IMR-90 (cell line): ENCODE measurements at regions not wholly inside any gene's neighbourhood (a gene's known extent, or its start where the extent isn't known, plus 50 kb on each side); places are given as distances from the start of the nearest gene placed in this dataset.

Experiments used
- MAFK ChIP-seq: IDR thresholded peaks from 2 replicates; pipeline ENCODE4 v1.6.1; 2012; ENCODE audit warnings: low read depth, low read length, improper control_type of control experiment
- NFE2L2 ChIP-seq: fragments of 150-350 bp; IDR thresholded peaks from 2 replicates; pipeline ENCODE4 v1.6.1; 2016; ENCODE audit warnings: low read depth, mild to moderate bottlenecking, low read length
- POLR2A ChIP-seq: IDR thresholded peaks from 2 replicates; pipeline ENCODE4 v1.6.1; 2012; ENCODE audit warnings: mild to moderate bottlenecking, low read depth, low read length
- RAD21 ChIP-seq: IDR thresholded peaks from 2 replicates; pipeline ENCODE4 v1.6.1; 2012; ENCODE audit warnings: low read length, improper control_type of control experiment
- RCOR1 ChIP-seq: IDR thresholded peaks from 2 replicates; pipeline ENCODE4 v1.6.1; 2012; ENCODE audit warnings: mild to moderate bottlenecking, low read length, improper control_type of control experiment; ENCODE audit not compliant: insufficient replicate concordance
- TF ChIP-seq, protein P1 (sequence below): conservative IDR thresholded peaks from 2 replicates; pipeline ENCODE4 v1.5.1; 2012; ENCODE audit warnings: mild to moderate bottlenecking, low read depth, low read length, improper control_type of control experiment
- TF ChIP-seq, protein P2 (sequence below): fragments of 150-350 bp; IDR thresholded peaks from 2 replicates; pipeline ENCODE4 v1.6.1; 2017; ENCODE audit warnings: mild to moderate bottlenecking, antibody characterized with exemption, low read length, low read depth
- TF ChIP-seq, protein P3 (sequence below): fragments of 150-350 bp; IDR thresholded peaks from 2 replicates; pipeline ENCODE4 v1.6.1; 2016; ENCODE audit warnings: low read depth, mild to moderate bottlenecking, low read length, moderate library complexity, borderline replicate concordance

DNA sequence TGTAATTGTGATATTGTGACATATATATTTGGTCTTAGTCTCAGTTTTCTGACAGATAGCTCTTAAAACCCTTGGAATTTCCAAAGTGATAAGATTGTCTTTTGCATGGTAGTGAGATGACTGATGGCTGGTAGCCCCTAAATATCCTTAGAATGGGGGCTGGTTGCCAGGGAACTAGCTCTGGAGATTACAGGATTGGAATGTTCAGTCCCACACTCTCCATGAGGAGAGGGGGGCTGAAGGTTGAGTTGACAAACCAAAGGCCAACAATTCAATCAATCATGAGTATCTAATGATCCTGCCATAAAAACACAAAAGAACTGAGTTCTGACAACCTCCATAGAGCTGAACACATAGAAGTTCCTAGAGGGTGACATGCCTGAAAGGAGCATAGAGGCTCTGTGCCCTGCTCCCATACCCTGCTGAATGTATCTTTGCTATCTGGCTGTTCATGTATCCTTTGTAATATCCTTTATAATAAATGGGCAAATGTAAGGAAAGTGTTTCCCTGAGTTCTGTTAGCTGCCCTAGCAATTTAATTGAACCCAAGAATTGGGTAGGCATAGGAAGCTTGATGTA, 1680.3 kb upstream of the PIK3C3 start:
- TF ChIP-seq RAD21 (no peak), POLR2A (no peak), RCOR1 (no peak), NFE2L2 (no peak), MAFK (no peak)
- TF ChIP-seq, protein P1, sequence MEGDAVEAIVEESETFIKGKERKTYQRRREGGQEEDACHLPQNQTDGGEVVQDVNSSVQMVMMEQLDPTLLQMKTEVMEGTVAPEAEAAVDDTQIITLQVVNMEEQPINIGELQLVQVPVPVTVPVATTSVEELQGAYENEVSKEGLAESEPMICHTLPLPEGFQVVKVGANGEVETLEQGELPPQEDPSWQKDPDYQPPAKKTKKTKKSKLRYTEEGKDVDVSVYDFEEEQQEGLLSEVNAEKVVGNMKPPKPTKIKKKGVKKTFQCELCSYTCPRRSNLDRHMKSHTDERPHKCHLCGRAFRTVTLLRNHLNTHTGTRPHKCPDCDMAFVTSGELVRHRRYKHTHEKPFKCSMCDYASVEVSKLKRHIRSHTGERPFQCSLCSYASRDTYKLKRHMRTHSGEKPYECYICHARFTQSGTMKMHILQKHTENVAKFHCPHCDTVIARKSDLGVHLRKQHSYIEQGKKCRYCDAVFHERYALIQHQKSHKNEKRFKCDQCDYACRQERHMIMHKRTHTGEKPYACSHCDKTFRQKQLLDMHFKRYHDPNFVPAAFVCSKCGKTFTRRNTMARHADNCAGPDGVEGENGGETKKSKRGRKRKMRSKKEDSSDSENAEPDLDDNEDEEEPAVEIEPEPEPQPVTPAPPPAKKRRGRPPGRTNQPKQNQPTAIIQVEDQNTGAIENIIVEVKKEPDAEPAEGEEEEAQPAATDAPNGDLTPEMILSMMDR: no peak
- TF ChIP-seq, protein P2, sequence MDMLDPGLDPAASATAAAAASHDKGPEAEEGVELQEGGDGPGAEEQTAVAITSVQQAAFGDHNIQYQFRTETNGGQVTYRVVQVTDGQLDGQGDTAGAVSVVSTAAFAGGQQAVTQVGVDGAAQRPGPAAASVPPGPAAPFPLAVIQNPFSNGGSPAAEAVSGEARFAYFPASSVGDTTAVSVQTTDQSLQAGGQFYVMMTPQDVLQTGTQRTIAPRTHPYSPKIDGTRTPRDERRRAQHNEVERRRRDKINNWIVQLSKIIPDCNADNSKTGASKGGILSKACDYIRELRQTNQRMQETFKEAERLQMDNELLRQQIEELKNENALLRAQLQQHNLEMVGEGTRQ: no peak
- TF ChIP-seq, protein P3, sequence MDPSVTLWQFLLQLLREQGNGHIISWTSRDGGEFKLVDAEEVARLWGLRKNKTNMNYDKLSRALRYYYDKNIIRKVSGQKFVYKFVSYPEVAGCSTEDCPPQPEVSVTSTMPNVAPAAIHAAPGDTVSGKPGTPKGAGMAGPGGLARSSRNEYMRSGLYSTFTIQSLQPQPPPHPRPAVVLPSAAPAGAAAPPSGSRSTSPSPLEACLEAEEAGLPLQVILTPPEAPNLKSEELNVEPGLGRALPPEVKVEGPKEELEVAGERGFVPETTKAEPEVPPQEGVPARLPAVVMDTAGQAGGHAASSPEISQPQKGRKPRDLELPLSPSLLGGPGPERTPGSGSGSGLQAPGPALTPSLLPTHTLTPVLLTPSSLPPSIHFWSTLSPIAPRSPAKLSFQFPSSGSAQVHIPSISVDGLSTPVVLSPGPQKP: no peak
